ENCODE measurements at regions not wholly inside any gene's neighbourhood (a gene's known extent, or its start where the extent isn't known, plus 50 kb on each side); places are given as distances from the start of the nearest gene placed in this dataset.

DNA sequence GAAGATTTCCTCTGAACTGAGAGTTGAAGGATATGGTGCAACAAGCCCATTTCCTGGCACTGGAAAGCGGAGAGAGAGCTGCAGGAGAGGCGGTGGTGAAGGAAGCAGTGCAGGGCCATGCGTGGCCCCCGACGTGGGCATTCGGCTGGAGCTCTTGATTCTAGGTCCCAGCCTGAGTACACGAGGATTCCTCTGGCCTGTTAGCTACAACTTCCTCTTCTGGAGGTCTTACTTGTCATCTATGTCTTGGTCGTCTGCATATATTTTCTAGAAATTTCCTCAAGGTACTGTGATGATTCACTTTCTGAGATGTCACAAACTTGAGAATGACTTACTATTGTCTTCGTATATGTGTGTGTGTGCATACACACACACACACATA is 59.2 kb upstream of the JAZF1 start:
- TF ChIP-seq, protein P1, sequence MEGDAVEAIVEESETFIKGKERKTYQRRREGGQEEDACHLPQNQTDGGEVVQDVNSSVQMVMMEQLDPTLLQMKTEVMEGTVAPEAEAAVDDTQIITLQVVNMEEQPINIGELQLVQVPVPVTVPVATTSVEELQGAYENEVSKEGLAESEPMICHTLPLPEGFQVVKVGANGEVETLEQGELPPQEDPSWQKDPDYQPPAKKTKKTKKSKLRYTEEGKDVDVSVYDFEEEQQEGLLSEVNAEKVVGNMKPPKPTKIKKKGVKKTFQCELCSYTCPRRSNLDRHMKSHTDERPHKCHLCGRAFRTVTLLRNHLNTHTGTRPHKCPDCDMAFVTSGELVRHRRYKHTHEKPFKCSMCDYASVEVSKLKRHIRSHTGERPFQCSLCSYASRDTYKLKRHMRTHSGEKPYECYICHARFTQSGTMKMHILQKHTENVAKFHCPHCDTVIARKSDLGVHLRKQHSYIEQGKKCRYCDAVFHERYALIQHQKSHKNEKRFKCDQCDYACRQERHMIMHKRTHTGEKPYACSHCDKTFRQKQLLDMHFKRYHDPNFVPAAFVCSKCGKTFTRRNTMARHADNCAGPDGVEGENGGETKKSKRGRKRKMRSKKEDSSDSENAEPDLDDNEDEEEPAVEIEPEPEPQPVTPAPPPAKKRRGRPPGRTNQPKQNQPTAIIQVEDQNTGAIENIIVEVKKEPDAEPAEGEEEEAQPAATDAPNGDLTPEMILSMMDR (optimal IDR thresholded peaks at IDR 0.05 in 1 of 3, IDR thresholded peaks at IDR 0.05 in 1 of 3, conservative IDR thresholded peaks at IDR 0.05 in 1 of 3; ENCODE audit: extremely low read depth in 1 of 3, insufficient read depth in 2 of 3, low read length in 3 of 3), result no peak
- no peak for TF ChIP-seq EZH2 (IDR thresholded peaks at IDR 0.05; ENCODE audit: low read length)

Data from keratinocyte (primary cell).